ENCODE measurements at regions not wholly inside any gene's neighbourhood (a gene's known extent, or its start where the extent isn't known, plus 50 kb on each side); places are given as distances from the start of the nearest gene placed in this dataset.
A peak's percentile ranks its signal among the peaks of the same experiment; 100 is the strongest.

- no peak overlapping the region for H3K27ac ChIP-seq
- DNase-seq: peak in 1 of 4 donors; percentile 22
- H3K4me1 ChIP-seq: no peaks in the 10 kb centered on the region
- no peaks in the 10 kb centered on the region for H3K36me3 ChIP-seq
- intact Hi-C loops (cut with DNase I): no loop called here
- no peak overlapping the region for H3K4me3 ChIP-seq
- TF ChIP-seq, protein P1, sequence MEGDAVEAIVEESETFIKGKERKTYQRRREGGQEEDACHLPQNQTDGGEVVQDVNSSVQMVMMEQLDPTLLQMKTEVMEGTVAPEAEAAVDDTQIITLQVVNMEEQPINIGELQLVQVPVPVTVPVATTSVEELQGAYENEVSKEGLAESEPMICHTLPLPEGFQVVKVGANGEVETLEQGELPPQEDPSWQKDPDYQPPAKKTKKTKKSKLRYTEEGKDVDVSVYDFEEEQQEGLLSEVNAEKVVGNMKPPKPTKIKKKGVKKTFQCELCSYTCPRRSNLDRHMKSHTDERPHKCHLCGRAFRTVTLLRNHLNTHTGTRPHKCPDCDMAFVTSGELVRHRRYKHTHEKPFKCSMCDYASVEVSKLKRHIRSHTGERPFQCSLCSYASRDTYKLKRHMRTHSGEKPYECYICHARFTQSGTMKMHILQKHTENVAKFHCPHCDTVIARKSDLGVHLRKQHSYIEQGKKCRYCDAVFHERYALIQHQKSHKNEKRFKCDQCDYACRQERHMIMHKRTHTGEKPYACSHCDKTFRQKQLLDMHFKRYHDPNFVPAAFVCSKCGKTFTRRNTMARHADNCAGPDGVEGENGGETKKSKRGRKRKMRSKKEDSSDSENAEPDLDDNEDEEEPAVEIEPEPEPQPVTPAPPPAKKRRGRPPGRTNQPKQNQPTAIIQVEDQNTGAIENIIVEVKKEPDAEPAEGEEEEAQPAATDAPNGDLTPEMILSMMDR (IDR thresholded peaks at IDR 0.05): no peak
- H3K27me3 ChIP-seq: no peaks in the 10 kb centered on the region
- no peaks in the 10 kb centered on the region for H3K9me3 ChIP-seq
- no peak for ATAC-seq
Observed at GRCh38 chr4:159016593-159017024, 86.3 kb upstream of the RAPGEF2 start.

DNA sequence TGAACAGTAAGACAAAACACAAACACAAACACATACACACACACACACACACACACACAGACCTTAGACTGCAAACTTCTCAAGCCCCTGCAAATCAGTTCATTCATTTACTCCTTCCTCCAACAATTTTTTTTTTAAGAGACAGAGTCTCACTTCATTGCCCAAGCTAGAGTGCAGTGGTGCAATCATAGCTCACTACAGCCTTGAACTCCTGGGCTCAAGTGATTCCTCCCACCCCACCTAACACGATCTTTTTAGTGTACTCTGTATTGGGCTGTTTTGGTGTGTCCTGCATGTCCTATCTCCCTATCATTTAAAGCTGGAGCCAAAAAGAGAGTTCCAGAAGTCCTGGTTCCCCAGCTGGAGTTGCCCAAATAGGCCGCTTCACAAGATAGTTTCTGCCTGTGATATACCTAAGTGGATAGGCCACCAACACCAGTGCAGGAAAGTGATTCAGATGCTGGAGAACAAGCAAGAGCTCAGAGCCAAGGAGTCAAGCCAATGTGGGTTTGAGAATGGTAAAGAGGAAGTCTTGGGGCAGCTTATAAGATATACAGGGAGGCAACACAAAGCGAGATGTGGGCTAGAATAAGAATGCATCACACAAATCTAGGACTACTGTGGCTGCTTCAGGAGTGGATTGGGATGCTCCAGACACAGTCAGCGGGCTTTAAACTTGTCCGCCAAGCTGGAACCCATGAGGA is 85.4 kb upstream of the RAPGEF2 start:
- no peaks in the 10 kb centered on the region for H3K4me1 ChIP-seq
- no peak for ATAC-seq
- no peak overlapping the region for H3K4me3 ChIP-seq
- TF ChIP-seq, protein P1 (IDR thresholded peaks at IDR 0.05): no peak
- intact Hi-C loops (cut with DNase I): no loop called here
- H3K27me3 ChIP-seq: no peaks in the 10 kb centered on the region
- DNase-seq: no peak
- H3K36me3 ChIP-seq: no peaks in the 10 kb centered on the region
- no peaks in the 10 kb centered on the region for H3K9me3 ChIP-seq
- no peak overlapping the region for H3K27ac ChIP-seq

- Histone ChIP-seq H3K36me3 (no peaks in the 10 kb centered on the region), H3K9me3 (no peaks in the 10 kb centered on the region), H3K27me3 (no peaks in the 10 kb centered on the region), H3K4me1 (no peaks in the 10 kb centered on the region), H3K4me3 (no peak overlapping the region), H3K27ac (no peak overlapping the region)
- TF ChIP-seq, protein P1 (IDR thresholded peaks at IDR 0.05): no peak
- intact Hi-C loops (cut with DNase I): no loop called here
- DNase-seq (no peak), ATAC-seq (no peak)
Observed at GRCh38 chr4:159018062-159018629, 84.7 kb upstream of the RAPGEF2 start.

DNA sequence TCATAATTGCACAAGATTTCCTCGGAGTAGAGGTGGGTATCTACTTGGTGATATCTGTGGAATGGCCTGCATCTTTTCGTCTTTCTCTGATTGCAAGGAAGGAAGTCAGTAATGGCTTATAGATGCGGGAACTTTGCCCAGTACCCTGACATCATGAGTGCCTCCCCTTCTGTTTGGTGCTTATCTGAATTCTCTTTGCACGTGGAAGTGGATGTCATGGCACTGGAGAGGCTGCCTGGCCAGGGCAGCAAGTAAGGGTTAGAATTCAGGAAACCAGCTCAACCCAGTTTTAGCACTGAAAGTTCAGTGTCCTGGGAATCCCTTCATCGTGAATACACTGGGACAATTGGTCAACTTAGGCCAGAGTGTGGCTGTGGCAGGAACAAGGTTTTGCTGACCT is 83.5 kb upstream of the RAPGEF2 start:
- no peaks in the 10 kb centered on the region for H3K36me3 ChIP-seq
- peak; percentile 16 for ATAC-seq
- no peaks in the 10 kb centered on the region for H3K27me3 ChIP-seq
- H3K4me3 ChIP-seq: no peak overlapping the region
- no peaks in the 10 kb centered on the region for H3K4me1 ChIP-seq
- TF ChIP-seq, protein P1 (IDR thresholded peaks at IDR 0.05): no peak
- no peaks in the 10 kb centered on the region for H3K9me3 ChIP-seq
- DNase-seq: no peak
- H3K27ac ChIP-seq: no peak overlapping the region
- intact Hi-C loops (cut with DNase I): no loop called here

GRCh38 chr4:159021597-159022385 is 81.1 kb upstream of the RAPGEF2 start:
- no peaks in the 10 kb centered on the region for H3K27me3 ChIP-seq
- H3K36me3 ChIP-seq: no peaks in the 10 kb centered on the region
- H3K9me3 ChIP-seq: no peaks in the 10 kb centered on the region
- H3K4me1 ChIP-seq: no peaks in the 10 kb centered on the region
- DNase-seq (no peak), ATAC-seq (no peak)
- intact Hi-C loops (cut with DNase I): no loop called here
- H3K27ac ChIP-seq: no peak overlapping the region
- H3K4me3 ChIP-seq: no peak overlapping the region
- TF ChIP-seq, protein P1 (IDR thresholded peaks at IDR 0.05): no peak
